NCI-H446 treated with DMSO at 0.1 percent for 48 hours (cell line): ENCODE measurements at regions not wholly inside any gene's neighbourhood (a gene's known extent, or its start where the extent isn't known, plus 50 kb on each side); places are given as distances from the start of the nearest gene placed in this dataset.
"Not testable (repeated sequence)": the region's sequence is repeated elsewhere in the genome, so short reads cannot be mapped to it uniquely, and the experiment has no call there.

ENCODE experiments used
- DNase-seq: peaks from one replicate; lab custom pipeline; 2025; lab: John Stamatoyannopoulos, UW

DNA sequence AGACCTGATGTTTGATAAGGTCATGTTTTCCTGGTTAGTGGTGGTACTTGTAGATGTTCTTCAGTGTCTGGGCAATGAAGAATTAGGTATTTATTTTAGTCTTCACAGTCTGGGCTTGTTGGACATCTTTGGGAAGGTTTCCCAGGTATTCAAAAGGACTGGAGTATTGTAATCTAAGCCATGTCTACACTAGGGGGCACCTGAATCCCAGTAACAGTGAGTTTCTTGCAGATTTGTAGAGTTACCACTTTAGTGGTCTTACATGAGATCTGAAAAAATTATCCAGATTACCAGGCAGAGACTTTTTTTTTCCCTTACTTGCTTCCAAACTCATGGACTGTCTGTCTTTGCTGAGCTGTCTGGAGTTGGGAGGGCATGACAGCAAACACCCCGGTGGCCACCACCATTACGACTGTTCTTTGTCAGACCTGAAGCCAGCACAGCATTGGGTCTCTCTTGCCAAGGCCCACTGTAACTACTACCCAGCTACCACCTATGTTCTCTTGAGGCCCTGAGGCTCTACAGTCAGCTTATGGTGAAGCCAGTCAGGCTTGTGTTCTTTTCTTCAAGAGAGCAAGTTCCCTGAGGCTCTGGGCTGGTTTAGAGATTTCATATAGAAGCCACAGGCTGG is 820.7 kb upstream of the FBXO33 start:
- DNase-seq: no peak

DNA sequence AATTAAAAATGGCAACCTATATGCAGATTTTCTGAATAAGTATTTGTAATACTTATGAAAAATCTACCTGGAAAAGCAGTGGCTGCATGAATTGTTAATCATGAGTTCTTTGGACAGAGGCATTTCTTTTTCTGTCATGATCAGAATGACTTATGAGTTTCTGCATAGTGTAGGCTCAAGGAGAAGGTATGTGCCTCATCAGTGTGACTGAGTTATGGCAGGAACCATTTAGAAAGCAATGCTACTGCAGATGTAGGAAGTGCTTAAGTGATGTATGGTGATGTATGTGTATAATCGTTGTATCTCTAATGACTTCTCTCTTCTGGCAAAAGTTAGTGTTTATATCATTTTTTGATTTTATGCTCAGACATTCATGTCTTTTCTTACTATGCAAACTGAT is 816.4 kb upstream of the FBXO33 start:
- no peak for DNase-seq

GRCh38 chr14:40240245-40240859 is 808.1 kb upstream of the FBXO33 start:
- DNase-seq: peak; percentile 17

- no peak for DNase-seq
Observed at GRCh38 chr14:40232302-40232701, 800.1 kb upstream of the FBXO33 start.

DNA sequence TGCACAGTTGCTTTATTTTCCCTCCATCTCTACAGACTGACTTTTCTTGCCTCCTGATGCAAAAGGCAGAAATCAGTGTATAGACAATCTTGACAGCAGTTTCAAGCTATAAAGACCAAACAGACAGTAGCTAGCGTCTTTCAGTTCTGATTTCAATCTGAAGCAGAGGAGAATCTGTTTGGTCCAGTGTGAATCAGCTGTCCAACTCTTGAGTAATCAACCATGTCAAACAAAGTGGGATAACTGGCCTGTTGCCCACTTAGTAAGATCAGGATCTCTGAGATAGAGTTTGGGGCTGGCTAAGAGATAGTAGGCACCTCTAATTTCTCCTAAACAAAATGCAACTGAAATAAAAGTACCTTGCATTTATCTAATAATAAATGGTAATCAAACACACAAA is 797.4 kb upstream of the FBXO33 start:
- no peak for DNase-seq

- DNase-seq: no peak
Observed at GRCh38 chr14:40222996-40223395, 790.8 kb upstream of the FBXO33 start.

DNA sequence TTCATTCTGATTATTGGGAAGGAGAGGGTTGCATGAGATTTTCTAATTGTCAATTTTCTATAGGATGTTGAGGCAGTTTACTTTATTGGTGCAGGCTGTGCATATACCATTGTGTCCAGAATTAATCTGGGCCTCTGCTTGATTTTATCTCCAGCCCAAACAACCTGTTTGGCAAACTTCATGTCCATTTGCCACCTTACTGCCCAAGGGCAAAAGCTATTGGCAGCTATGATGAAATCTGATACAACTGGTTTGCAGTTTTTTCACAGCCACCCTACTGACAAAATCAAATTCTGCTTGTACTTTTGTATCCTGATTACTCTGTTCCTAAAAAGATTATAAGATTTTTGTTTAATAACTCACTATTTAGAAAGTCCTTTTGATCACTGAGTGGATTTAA is 789.2 kb upstream of the FBXO33 start:
- no peak for DNase-seq

GRCh38 chr14:40219032-40219431 is 786.8 kb upstream of the FBXO33 start:
- no peak for DNase-seq

DNA sequence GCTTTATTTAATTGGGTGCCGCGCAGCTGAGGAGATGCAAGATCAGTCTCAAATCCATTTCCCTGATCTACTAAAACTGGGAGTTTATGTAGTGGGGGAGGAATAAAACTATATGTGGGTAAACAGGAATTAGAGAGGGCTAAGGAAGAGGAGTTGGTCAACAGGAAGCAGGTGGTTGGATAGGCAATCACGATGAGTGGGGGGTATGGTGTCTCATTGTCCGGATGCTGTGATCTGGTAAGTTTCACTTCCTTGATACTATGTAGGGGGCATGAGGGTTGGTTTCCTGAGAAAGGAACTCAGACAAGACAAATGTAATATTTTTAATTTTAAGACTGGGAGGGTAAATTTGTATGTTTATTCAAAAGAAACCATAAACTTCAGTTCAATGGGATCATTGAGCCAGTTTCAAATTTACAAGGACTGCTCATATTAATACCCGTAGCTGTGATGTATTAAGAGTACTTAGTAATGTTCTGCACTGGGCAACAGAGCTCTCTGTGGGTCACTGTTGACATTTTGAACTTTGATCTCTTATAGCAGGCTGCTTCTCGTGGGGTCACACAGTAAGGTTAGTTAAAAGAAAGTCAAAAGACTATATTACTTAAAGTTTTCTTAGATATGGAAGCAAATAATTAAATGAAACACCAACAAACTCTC is 786.2 kb upstream of the FBXO33 start:
- no peak for DNase-seq

DNA sequence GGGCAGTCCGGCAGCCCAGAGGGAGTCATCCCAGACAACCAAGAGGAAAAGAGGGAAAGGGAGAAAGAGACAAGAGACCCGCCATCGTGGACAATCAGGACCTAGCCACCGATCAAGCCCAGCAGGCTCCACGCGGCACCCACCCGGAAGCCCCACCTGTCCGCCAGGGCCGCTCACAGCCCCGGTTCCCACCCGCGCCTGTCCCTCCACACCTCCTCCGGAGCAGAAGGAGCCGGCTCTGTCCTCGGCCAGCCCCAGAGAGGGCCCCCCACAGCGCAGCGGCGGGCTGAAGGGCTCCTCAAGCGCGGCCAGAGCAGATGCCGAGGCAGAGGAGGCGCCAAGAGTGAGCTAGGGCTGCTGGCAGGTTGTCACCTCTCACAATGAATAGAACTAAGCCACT is 784.7 kb upstream of the FBXO33 start:
- DNase-seq: peak; percentile 23

DNA sequence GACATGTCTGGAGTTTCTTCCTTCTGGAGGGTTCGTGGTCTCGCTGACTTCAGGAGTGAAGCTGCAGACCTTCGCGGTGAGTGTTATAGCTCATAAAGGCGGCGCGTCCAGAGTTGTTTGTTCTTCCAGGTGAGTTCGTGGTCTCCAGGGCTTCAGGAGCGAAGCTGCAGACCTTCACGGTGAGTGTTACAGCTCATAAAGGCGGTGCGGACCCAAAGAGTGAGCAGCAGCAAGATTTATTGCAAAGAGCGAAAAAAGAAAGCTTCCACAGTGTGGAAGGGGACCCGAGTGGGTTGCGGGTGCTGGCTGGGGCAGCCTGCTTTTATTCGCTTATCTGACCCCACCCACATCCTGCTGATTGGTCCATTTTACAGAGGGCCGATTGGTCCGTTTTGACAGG is 784.2 kb upstream of the FBXO33 start:
- DNase-seq: not testable (repeated sequence)

DNA sequence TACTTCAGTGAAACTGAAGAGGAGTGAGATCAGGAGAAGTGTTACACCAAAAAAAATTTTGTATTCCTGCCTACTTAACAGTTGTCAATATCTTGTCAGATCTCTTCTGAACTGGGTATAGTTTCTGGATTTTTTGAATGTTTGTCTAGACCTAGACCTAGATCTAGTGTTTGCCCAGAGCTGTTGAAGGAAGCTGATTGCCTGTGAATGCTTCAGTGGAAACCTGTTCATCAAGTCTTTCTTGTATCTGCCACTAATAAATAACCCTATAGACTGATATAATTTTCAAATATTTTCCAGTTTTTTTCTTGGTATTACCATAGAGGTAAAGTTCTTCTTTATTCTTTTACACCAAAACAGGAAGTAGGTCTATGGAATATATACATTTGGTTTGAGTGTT is 781.5 kb upstream of the FBXO33 start:
- DNase-seq: no peak

- no peak for DNase-seq
Observed at GRCh38 chr14:40204441-40205175, 772.4 kb upstream of the FBXO33 start.

GRCh38 chr14:40199101-40199500 is 766.9 kb upstream of the FBXO33 start:
- DNase-seq: no peak

GRCh38 chr14:40197344-40197743 is 765.1 kb upstream of the FBXO33 start:
- no peak for DNase-seq

DNA sequence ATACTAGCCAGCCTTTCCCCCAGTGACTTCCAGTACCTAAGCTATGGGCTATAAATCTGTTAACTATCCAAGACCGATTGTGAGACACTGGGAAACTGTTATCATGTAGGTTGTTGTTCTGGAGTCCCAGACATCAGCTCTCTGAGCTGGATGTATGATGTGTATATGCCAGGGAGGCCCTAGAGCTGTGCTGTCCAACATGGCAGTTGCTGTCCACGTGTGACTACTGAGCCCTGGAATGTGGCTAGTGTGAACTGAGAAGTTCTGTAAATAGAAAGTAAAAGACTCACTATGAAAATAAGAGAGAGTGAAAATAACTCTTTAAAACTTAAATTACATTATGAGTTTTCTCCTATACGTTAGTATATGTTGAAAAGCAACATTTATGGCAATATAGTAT is 755.8 kb upstream of the FBXO33 start:
- no peak for DNase-seq

- DNase-seq: no peak
Observed at GRCh38 chr14:40164083-40164482, 731.9 kb upstream of the FBXO33 start.

- DNase-seq: no peak
Observed at GRCh38 chr14:40139657-40140056, 707.4 kb upstream of the FBXO33 start.

DNA sequence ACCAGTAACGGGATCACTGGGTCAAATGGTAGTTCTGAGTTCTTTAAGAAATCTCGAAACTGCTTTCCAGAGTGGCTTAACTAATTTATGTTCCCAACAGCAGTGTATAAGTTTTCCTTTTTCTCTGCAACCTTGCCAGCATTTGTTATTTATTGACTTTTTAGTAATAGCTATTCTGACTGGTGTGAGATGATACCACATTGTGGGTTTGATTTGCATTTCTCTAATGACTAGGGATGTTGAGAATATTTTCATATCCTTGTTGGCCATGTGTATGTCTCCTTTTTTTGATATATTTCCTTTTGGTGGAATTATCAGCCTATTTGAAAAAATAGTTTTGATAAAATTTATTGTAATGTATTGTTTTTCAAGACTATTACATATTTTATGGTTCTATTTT is 701.2 kb upstream of the FBXO33 start:
- DNase-seq: no peak

GRCh38 chr14:40129159-40129558 is 696.9 kb upstream of the FBXO33 start:
- no peak for DNase-seq

- DNase-seq: no peak
Observed at GRCh38 chr14:40123816-40124215, 691.6 kb upstream of the FBXO33 start.

DNA sequence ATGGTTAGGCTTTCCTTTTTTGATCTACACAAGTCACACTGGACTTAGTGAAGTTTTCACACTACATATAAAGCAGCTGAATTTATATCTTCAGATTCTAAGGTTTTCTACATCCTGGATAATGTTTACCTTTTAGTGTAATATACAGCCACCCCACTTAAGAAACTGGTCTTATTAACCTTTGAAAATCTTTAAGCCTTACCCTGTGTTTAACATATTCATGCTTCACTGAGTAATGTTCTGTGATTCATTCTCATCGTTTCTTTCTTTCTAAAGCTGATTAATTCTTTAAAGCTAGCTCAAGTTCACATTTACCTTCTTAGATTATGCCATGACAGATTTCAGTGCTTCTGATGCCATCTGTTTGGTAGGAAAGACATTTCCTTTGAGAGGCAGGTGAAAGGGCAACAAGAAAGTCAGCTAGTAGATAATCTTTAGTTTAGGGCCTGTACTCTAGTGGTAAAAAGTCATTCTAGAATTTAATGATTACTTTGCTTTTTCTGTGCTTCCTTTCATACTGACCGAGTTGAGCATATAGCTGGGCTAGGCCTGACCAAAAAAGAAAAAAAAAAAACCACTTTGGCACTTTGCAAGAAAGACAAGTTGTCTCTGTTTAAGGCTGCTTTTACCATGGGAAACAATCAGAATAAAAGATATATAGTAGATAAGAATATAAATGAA is 690.9 kb upstream of the FBXO33 start:
- no peak for DNase-seq
